ENCODE measurements at regions not wholly inside any gene's neighbourhood (a gene's known extent, or its start where the extent isn't known, plus 50 kb on each side); places are given as distances from the start of the nearest gene placed in this dataset.
A peak's percentile ranks its signal among the peaks of the same experiment; 100 is the strongest.

DNA sequence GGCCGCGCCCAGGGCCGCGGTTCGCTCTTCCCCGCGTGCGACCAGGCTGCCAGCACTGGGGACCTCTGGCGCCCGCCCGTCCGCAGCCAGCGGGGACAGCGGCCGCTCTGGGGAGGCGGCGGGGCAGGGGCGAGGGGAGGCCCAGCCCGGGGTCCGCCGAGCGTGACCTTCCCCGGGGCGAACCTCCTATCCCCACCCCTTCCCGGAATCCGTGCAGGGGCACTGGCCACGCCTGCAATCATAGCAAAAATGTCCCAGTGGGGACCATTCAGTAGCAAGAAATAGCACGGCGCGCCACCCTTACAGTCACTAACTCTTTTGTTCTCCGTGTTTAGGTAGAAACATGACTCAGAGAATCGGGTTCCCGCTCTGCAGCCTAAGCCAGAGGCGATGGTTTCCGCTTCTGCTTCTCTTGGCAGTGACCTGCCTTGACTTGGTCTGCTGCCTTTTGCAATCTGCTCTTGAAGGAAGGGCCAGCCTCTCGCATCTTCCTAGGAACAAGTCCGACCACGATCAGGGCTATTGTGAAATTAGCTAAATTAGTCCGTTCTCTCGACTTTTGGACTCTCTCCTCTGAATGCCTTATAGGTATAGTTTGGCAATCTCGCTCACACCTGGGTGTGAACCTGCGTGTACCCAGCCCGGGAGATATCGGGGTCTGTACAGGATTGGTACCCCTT lies 79.3 kb upstream of the ACBD5 start:
- TF ChIP-seq, protein P1, sequence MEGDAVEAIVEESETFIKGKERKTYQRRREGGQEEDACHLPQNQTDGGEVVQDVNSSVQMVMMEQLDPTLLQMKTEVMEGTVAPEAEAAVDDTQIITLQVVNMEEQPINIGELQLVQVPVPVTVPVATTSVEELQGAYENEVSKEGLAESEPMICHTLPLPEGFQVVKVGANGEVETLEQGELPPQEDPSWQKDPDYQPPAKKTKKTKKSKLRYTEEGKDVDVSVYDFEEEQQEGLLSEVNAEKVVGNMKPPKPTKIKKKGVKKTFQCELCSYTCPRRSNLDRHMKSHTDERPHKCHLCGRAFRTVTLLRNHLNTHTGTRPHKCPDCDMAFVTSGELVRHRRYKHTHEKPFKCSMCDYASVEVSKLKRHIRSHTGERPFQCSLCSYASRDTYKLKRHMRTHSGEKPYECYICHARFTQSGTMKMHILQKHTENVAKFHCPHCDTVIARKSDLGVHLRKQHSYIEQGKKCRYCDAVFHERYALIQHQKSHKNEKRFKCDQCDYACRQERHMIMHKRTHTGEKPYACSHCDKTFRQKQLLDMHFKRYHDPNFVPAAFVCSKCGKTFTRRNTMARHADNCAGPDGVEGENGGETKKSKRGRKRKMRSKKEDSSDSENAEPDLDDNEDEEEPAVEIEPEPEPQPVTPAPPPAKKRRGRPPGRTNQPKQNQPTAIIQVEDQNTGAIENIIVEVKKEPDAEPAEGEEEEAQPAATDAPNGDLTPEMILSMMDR (IDR thresholded peaks at IDR 0.05), result no peak
- no peak for TF ChIP-seq POLR2A (IDR thresholded peaks at IDR 0.05)
- TF ChIP-seq POLR2AphosphoS5 (IDR thresholded peaks at IDR 0.05), result peak in 1 of 4 donors; percentile 41
- no peak for TF ChIP-seq EP300 (IDR thresholded peaks at IDR 0.05)
